ENCODE measurements at regions not wholly inside any gene's neighbourhood (a gene's known extent, or its start where the extent isn't known, plus 50 kb on each side); places are given as distances from the start of the nearest gene placed in this dataset.

DNA sequence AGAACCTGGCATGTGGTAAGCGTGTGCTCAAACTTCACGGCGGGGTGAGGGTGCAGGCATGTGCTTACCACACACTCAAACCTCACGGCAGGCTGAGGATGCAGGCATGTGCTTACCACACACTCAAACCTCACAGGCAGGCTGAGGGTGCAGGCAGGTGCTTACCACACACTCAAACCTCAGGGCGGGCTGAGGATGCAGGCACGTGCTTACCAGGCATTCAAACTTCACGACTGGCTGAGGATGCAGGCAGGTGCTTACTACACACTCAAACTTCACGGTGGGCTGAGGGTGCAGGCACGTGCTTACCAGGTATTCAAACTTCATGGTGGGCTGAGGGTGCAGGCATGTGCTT is 105.0 kb upstream of the ALKAL2 start:
- TF ChIP-seq, protein P1, sequence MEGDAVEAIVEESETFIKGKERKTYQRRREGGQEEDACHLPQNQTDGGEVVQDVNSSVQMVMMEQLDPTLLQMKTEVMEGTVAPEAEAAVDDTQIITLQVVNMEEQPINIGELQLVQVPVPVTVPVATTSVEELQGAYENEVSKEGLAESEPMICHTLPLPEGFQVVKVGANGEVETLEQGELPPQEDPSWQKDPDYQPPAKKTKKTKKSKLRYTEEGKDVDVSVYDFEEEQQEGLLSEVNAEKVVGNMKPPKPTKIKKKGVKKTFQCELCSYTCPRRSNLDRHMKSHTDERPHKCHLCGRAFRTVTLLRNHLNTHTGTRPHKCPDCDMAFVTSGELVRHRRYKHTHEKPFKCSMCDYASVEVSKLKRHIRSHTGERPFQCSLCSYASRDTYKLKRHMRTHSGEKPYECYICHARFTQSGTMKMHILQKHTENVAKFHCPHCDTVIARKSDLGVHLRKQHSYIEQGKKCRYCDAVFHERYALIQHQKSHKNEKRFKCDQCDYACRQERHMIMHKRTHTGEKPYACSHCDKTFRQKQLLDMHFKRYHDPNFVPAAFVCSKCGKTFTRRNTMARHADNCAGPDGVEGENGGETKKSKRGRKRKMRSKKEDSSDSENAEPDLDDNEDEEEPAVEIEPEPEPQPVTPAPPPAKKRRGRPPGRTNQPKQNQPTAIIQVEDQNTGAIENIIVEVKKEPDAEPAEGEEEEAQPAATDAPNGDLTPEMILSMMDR (conservative IDR thresholded peaks at IDR 0.05 in 1 of 2, IDR thresholded peaks at IDR 0.05 in 1 of 2; ENCODE audit: low read depth in 1 of 2, low read length in 2 of 2): no peak
- no peak for TF ChIP-seq EZH2 (IDR thresholded peaks at IDR 0.05; ENCODE audit: low read length, missing control alignments)
